Muscle layer of colon (tissue), 2 donors: ENCODE measurements at regions not wholly inside any gene's neighbourhood (a gene's known extent, or its start where the extent isn't known, plus 50 kb on each side); places are given as distances from the start of the nearest gene placed in this dataset.

ENCODE experiments used
- H3K27ac ChIP-seq: one replicate; pipeline ENCODE4 v1.7.0; 2013; ENCODE audit warnings: low read depth, mild to moderate bottlenecking, low read length, moderate library complexity
- H3K27me3 ChIP-seq, 2 donors: one replicate each; pipeline ENCODE4 v1.7.0; 2013; ENCODE audit warnings: low read length in 2 of 2, mild to moderate bottlenecking in 2 of 2; ENCODE audit not compliant: insufficient read depth in 2 of 2, control insufficient read depth in 1 of 2
- H3K36me3 ChIP-seq: one replicate; pipeline ENCODE4 v1.7.0; 2013; ENCODE audit warnings: mild to moderate bottlenecking, low read length; ENCODE audit not compliant: insufficient read depth
- H3K4me1 ChIP-seq: one replicate; pipeline ENCODE4 v1.7.0; 2013; ENCODE audit warnings: mild to moderate bottlenecking, low read length; ENCODE audit not compliant: insufficient read depth
- H3K4me3 ChIP-seq, 2 donors: one replicate each; pipeline ENCODE4 v1.7.0; 2013; ENCODE audit warnings: low read length in 2 of 2, low read depth in 1 of 2, mild to moderate bottlenecking in 1 of 2, moderate library complexity in 1 of 2
- H3K9ac ChIP-seq: one replicate; pipeline ENCODE4 v1.7.0; 2013; ENCODE audit warnings: low read length
- H3K9me3 ChIP-seq: one replicate; pipeline ENCODE4 v1.7.0; 2013; ENCODE audit warnings: mild to moderate bottlenecking, low read length
- donor health status: abdominal sarcoma.
- donor health status: Adenocarcinoma of cecum.

GRCh38 chr2:122098306-122098705, 342.9 kb downstream of the TSN start:
- Histone ChIP-seq H3K9me3 (no peaks in the 10 kb centered on the region), H3K9ac (no peak overlapping the region), H3K4me3 (no peak overlapping the region), H3K36me3 (no peaks in the 10 kb centered on the region), H3K27me3 (no peaks in the 10 kb centered on the region), H3K4me1 (no peaks in the 10 kb centered on the region), H3K27ac (no peak overlapping the region)

- Histone ChIP-seq H3K27me3 (no peaks in the 10 kb centered on the region), H3K9ac (no peak overlapping the region), H3K4me1 (no peaks in the 10 kb centered on the region), H3K27ac (no peak overlapping the region), H3K4me3 (no peak overlapping the region), H3K9me3 (no peaks in the 10 kb centered on the region), H3K36me3 (no peaks in the 10 kb centered on the region)
Measured at GRCh38 chr2:122100346-122100745, 344.9 kb downstream of the TSN start.

DNA sequence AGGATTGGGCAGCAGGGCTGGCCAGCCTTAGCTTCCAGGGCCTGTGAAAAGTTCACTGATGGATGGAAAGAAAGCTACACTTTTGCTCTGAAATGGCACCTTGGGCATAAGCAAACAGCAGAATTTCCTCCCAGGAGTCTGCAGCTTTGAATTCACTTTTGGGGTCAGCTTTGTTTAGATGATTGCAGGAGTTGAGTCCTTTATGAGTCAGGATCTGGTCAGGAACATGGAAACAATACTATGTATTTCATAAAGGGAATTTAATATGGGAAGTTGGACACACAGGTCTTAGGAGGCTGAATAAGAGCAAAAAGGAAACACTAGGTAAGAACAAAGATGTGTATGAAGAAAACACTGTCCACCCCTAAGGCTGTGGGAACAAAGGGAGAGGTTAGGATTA, 345.3 kb downstream of the TSN start:
- H3K4me3 ChIP-seq = no peak overlapping the region
- H3K9me3 ChIP-seq = no peaks in the 10 kb centered on the region
- no peak overlapping the region for H3K9ac ChIP-seq
- H3K36me3 ChIP-seq = no peaks in the 10 kb centered on the region
- H3K27me3 ChIP-seq = no peaks in the 10 kb centered on the region
- no peak overlapping the region for H3K27ac ChIP-seq
- H3K4me1 ChIP-seq = no peaks in the 10 kb centered on the region

DNA sequence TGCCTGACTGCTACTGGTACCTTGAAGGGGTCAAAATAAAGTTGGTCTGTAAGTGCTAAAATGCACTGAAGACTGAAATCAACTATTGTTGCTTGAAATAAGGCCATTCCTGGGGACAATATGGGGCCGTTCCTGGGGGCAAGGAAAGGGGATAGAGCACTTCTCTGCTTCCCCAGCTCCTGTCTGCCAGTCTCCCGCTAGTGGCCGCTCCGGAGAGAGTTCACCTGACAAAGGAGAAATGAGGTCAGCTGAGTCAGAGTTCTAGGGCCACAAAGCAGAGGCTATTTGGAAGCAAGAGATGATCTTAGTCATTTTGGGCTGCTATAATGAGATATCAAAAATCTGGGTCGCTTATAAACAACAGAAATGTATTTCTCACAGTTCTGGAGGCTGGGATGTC, 345.9 kb downstream of the TSN start:
- Histone ChIP-seq H3K27me3 (no peaks in the 10 kb centered on the region), H3K27ac (no peak overlapping the region), H3K36me3 (no peaks in the 10 kb centered on the region), H3K4me1 (no peaks in the 10 kb centered on the region), H3K9me3 (no peaks in the 10 kb centered on the region), H3K4me3 (no peak overlapping the region), H3K9ac (no peak overlapping the region)

- H3K9ac ChIP-seq = no peak overlapping the region
- H3K36me3 ChIP-seq = no peaks in the 10 kb centered on the region
- no peaks in the 10 kb centered on the region for H3K27me3 ChIP-seq
- H3K9me3 ChIP-seq = no peaks in the 10 kb centered on the region
- H3K27ac ChIP-seq = no peak overlapping the region
- no peaks in the 10 kb centered on the region for H3K4me1 ChIP-seq
- H3K4me3 ChIP-seq = no peak overlapping the region
Measured at GRCh38 chr2:122105171-122105876, 349.9 kb downstream of the TSN start.

GRCh38 chr2:122105877-122106206, 350.4 kb downstream of the TSN start:
- Histone ChIP-seq H3K36me3 (no peaks in the 10 kb centered on the region), H3K9me3 (no peaks in the 10 kb centered on the region), H3K9ac (no peak overlapping the region), H3K4me3 (no peak overlapping the region), H3K4me1 (no peaks in the 10 kb centered on the region), H3K27me3 (no peaks in the 10 kb centered on the region), H3K27ac (no peak overlapping the region)

DNA sequence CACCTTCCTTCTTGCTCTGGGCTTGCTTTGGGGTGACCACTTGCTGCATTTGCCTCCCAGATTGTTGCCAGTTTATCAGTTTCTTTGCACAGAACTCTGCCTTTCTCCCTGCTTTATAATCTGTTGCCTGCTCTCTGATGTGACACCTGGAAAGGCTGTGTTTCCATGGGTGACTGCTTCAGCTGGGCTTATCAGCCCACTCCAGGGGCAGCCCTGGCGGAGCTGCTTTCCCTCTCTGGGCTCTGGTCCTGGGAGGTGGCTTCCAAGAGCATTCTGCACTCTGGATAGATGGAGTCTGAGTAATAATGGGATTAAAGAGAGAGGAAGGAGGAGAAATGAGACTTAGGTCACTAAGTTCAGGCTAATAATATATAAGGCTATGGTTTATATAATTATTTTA, 352.7 kb downstream of the TSN start:
- Histone ChIP-seq H3K9ac (no peak overlapping the region), H3K27me3 (no peaks in the 10 kb centered on the region), H3K9me3 (no peaks in the 10 kb centered on the region), H3K4me3 (no peak overlapping the region), H3K27ac (no peak overlapping the region), H3K4me1 (no peaks in the 10 kb centered on the region), H3K36me3 (no peaks in the 10 kb centered on the region)

GRCh38 chr2:122112216-122113005, 357.0 kb downstream of the TSN start:
- H3K36me3 ChIP-seq = no peaks in the 10 kb centered on the region
- no peak overlapping the region for H3K4me3 ChIP-seq
- H3K4me1 ChIP-seq = no peaks in the 10 kb centered on the region
- no peaks in the 10 kb centered on the region for H3K27me3 ChIP-seq
- no peaks in the 10 kb centered on the region for H3K9me3 ChIP-seq
- no peak overlapping the region for H3K27ac ChIP-seq
- no peak overlapping the region for H3K9ac ChIP-seq

DNA sequence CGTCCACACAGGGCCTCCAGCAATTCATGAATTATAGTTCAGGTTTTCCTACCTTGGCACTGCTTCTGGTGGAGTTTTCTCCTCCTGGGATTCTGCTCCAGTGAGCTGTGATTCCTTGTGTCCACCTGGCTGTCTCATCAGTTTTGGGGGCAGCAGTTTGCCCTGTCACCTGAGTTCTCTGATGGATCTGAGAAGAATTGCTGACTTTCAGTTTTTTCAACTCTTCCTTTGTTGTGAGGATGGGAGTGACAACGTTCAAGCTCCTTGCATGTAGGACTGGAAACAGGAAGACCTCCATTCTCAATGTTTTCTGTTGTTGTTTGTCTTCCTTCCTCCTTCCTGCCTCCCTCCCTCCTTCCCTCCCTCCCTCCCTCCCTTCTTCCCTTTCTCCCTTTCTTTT, 359.0 kb downstream of the TSN start:
- H3K9ac ChIP-seq = no peak overlapping the region
- no peaks in the 10 kb centered on the region for H3K9me3 ChIP-seq
- H3K4me1 ChIP-seq = no peaks in the 10 kb centered on the region
- no peaks in the 10 kb centered on the region for H3K27me3 ChIP-seq
- H3K36me3 ChIP-seq = no peaks in the 10 kb centered on the region
- no peak overlapping the region for H3K4me3 ChIP-seq
- H3K27ac ChIP-seq = no peak overlapping the region

DNA sequence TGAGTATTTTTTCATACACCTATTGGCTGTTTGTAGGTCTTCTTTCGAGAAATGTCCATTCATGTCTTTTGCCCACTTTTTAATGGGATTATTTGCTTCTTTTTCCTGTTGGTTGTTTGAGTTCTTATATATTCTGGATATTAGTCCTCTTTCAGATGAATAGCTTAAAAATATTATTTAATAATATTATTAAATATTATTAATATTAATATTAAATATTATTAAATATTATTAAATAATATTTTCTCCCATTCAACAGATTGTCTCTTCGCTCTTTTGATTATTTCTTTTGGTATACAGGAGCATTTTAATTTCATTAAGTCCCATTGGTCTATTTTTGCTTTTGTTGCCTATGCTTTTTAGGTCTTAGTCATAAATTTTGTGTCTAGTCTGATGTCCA, 361.9 kb downstream of the TSN start:
- no peaks in the 10 kb centered on the region for H3K4me1 ChIP-seq
- H3K9me3 ChIP-seq = no peaks in the 10 kb centered on the region
- no peaks in the 10 kb centered on the region for H3K36me3 ChIP-seq
- H3K9ac ChIP-seq = no peak overlapping the region
- H3K27ac ChIP-seq = no peak overlapping the region
- H3K27me3 ChIP-seq = no peaks in the 10 kb centered on the region
- no peak overlapping the region for H3K4me3 ChIP-seq

DNA sequence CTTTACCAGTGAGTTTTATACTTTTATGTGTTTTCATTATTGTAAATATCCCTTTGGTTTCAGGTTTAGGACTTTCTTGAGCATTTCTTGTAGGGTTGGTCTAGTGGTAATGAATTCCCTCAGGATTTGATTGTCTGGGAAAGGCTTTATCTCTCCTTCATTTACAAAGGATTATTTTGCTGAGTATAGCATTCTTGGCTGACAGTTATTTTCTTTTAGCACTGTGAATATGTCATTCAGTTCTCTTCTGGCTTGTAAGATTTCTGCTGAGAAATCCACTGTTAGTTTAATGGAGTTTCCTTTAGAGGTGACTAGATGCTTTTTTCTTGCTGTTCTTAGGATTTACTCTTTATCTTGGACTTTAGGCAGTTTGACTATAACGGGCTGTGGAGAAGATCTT, 373.9 kb downstream of the TSN start:
- no peak overlapping the region for H3K4me3 ChIP-seq
- peaks cover 7% of the 10 kb centered on the region for H3K9me3 ChIP-seq
- H3K27me3 ChIP-seq = no peaks in the 10 kb centered on the region
- H3K27ac ChIP-seq = no peak overlapping the region
- no peaks in the 10 kb centered on the region for H3K4me1 ChIP-seq
- no peak overlapping the region for H3K9ac ChIP-seq
- H3K36me3 ChIP-seq = no peaks in the 10 kb centered on the region

- H3K9me3 ChIP-seq = peaks cover 7% of the 10 kb centered on the region
- no peak overlapping the region for H3K27ac ChIP-seq
- H3K27me3 ChIP-seq = no peaks in the 10 kb centered on the region
- H3K36me3 ChIP-seq = no peaks in the 10 kb centered on the region
- H3K4me3 ChIP-seq = no peak overlapping the region
- H3K9ac ChIP-seq = no peak overlapping the region
- H3K4me1 ChIP-seq = no peaks in the 10 kb centered on the region
Measured at GRCh38 chr2:122132147-122132691, 376.8 kb downstream of the TSN start.
